ENCODE measurements at regions not wholly inside any gene's neighbourhood (a gene's known extent, or its start where the extent isn't known, plus 50 kb on each side); places are given as distances from the start of the nearest gene placed in this dataset.

DNA sequence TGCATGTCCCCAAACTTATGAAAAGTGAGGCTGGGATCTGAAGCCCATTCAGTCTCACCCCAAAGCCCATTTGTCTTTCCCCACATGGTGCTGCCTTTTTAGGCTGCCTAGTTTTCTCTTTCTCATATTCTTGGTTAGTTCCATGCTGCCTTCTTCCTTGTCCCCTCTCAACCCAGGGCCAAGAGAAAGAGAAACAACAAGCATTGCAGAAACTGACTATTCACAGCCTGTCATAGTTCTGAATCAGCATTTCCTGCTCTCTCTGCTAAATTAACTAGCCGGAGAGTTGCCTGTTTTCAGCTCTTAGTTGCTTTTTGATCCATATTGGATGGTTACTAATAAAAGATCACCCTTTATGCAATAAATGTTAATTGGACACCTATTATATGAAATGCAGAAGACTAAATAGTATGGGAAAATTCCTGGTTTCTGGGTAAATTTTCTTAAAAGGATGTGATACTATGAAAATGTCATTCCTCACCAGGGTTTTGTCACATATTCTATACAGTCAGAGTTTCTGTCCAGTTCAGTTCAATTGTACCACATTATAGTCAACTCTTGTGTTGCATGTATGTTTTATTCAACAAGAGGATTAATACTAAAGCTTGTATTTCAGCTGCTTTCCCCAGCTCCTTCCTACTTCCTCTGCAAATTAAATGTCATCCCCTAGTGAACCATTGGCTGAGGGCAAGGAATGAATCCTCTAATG, 246.5 kb downstream of the GALR1 start:
- no peak overlapping the region for H3K27ac ChIP-seq (ENCODE audit: low read depth, low read length)
- no peaks in the 10 kb centered on the region for H3K36me3 ChIP-seq (ENCODE audit: control insufficient read depth in 5 of 5, insufficient read depth in 5 of 5, low read length in 5 of 5)
- no peaks in the 10 kb centered on the region for H3K4me1 ChIP-seq (ENCODE audit: control insufficient read depth in 5 of 5, insufficient read depth in 5 of 5, low read length in 5 of 5)
- no peak overlapping the region for H3K9ac ChIP-seq (ENCODE audit: low read length in 5 of 5)
- no peaks in the 10 kb centered on the region for H3K9me3 ChIP-seq (ENCODE audit: control insufficient read depth in 5 of 5, low read length in 5 of 5)
- no peaks in the 10 kb centered on the region for H3K27me3 ChIP-seq (ENCODE audit: control insufficient read depth in 5 of 5, insufficient read depth in 4 of 5, low read length in 5 of 5)
- no peak overlapping the region for H3K4me3 ChIP-seq (ENCODE audit: low read depth in 1 of 5, low read length in 5 of 5)

DNA sequence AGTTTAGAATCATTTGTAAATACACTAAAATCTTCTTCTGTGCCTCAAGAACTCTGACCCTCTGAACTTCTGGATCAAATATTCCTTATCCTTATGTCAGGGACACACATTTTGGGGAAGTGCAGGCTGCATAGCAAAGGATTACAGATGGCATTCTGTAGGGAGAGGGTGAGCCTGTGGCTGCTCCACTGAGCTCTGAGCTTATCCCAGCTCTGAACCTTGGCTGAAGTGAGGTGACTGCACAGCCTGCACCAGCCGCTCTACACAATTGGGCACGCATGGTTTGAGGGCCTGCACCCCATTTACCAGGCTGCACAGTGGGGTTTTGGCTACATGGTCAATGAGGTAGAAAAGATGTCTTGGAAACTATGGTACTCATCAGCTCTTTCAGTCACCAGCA, 251.6 kb downstream of the GALR1 start:
- Histone ChIP-seq H3K9me3 (ENCODE audit: control insufficient read depth in 5 of 5, low read length in 5 of 5) (peaks cover 0 to 2% (median 0%) of the 10 kb centered on the region in 5 donors), H3K9ac (ENCODE audit: low read length in 5 of 5) (no peak overlapping the region), H3K36me3 (ENCODE audit: control insufficient read depth in 5 of 5, insufficient read depth in 5 of 5, low read length in 5 of 5) (no peaks in the 10 kb centered on the region), H3K27ac (ENCODE audit: low read depth, low read length) (no peak overlapping the region), H3K4me1 (ENCODE audit: control insufficient read depth in 5 of 5, insufficient read depth in 5 of 5, low read length in 5 of 5) (no peaks in the 10 kb centered on the region), H3K4me3 (ENCODE audit: low read depth in 1 of 5, low read length in 5 of 5) (no peak overlapping the region), H3K27me3 (ENCODE audit: control insufficient read depth in 5 of 5, insufficient read depth in 4 of 5, low read length in 5 of 5) (no peaks in the 10 kb centered on the region)

DNA sequence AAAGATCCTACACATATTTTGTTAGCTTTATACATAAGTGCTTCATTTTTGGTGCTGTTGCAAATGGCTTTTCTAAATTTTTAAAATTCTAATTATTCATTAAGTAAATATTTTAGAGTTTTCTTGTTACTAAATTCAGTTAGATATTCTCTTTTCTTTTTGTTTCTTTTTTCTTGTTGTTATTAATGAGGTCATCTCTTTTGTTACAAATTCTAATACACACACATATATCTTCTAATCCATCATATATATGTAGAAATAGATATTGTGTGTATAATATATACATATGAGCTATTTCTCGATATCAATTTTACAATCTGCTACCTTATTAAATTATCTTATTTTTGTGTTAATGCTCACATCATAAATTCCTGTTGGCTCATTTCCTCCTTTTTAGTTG, 255.9 kb downstream of the GALR1 start:
- H3K9ac ChIP-seq (ENCODE audit: low read length in 5 of 5), result no peak overlapping the region
- no peak overlapping the region for H3K27ac ChIP-seq (ENCODE audit: low read depth, low read length)
- H3K4me3 ChIP-seq (ENCODE audit: low read depth in 1 of 5, low read length in 5 of 5), result no peak overlapping the region

DNA sequence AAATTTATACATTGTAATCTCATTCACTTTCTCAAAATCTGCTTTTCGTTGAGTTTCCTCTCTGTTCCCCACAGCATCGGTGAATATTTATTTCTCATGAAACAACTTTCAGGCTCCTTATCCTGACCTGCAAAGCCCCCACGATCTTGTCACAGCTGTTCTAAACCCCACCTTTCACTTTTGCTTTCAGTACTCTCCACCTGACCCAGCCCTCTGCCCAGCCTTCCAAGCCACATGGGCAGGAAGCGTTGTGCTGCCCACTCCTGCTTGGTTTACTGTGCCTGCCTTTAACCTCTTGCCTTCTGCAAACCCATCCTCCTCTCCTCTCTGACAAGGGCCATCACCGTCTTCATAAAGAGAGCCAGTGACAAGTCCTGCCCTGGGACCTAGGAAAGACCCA, 262.5 kb downstream of the GALR1 start:
- H3K36me3 ChIP-seq (ENCODE audit: control insufficient read depth in 5 of 5, insufficient read depth in 5 of 5, low read length in 5 of 5), result no peaks in the 10 kb centered on the region
- H3K9me3 ChIP-seq (ENCODE audit: control insufficient read depth in 5 of 5, low read length in 5 of 5), result peaks cover 0 to 5% (median 3%) of the 10 kb centered on the region in 5 donors
- H3K4me3 ChIP-seq (ENCODE audit: low read depth in 1 of 5, low read length in 5 of 5), result no peak overlapping the region
- no peak overlapping the region for H3K9ac ChIP-seq (ENCODE audit: low read length in 5 of 5)
- no peaks in the 10 kb centered on the region for H3K27me3 ChIP-seq (ENCODE audit: control insufficient read depth in 5 of 5, insufficient read depth in 4 of 5, low read length in 5 of 5)
- H3K27ac ChIP-seq (ENCODE audit: low read depth, low read length), result no peak overlapping the region
- no peaks in the 10 kb centered on the region for H3K4me1 ChIP-seq (ENCODE audit: control insufficient read depth in 5 of 5, insufficient read depth in 5 of 5, low read length in 5 of 5)

More for the DNA sequence above, 255.9 kb downstream of the GALR1 start:
- Histone ChIP-seq H3K4me1 (ENCODE audit: control insufficient read depth in 5 of 5, insufficient read depth in 5 of 5, low read length in 5 of 5) (no peaks in the 10 kb centered on the region), H3K27me3 (ENCODE audit: control insufficient read depth in 5 of 5, insufficient read depth in 4 of 5, low read length in 5 of 5) (no peaks in the 10 kb centered on the region), H3K9me3 (ENCODE audit: control insufficient read depth in 5 of 5, low read length in 5 of 5) (peaks cover 0 to 4% (median 2%) of the 10 kb centered on the region in 5 donors), H3K36me3 (ENCODE audit: control insufficient read depth in 5 of 5, insufficient read depth in 5 of 5, low read length in 5 of 5) (no peaks in the 10 kb centered on the region)

DNA sequence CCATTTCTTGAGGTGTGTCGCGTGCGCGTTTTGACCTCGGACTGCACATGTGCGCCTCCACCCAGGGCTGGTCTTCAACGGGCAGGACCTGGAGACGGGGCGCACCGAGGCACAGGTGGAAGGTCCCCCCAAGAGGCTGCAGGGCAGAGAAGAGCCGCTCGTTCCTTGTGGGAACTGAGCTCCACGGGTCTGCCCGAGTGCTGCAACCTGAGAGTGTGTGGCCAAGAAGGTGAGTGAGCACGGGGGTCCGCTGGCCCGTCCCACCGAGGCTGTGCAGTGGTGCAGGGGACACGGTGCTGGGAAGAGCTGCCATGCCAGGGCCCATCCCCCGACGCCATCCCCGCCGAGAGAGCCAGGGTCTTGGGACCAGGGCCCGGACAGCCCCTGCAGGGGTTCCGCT, 268.3 kb downstream of the GALR1 start:
- peaks cover 0 to 3% (median 0%) of the 10 kb centered on the region in 5 donors for H3K9me3 ChIP-seq (ENCODE audit: control insufficient read depth in 5 of 5, low read length in 5 of 5)
- H3K27me3 ChIP-seq (ENCODE audit: control insufficient read depth in 5 of 5, insufficient read depth in 4 of 5, low read length in 5 of 5), result no peaks in the 10 kb centered on the region
- H3K36me3 ChIP-seq (ENCODE audit: control insufficient read depth in 5 of 5, insufficient read depth in 5 of 5, low read length in 5 of 5), result no peaks in the 10 kb centered on the region
- H3K4me1 ChIP-seq (ENCODE audit: control insufficient read depth in 5 of 5, insufficient read depth in 5 of 5, low read length in 5 of 5), result no peaks in the 10 kb centered on the region
- H3K27ac ChIP-seq (ENCODE audit: low read depth, low read length), result no peak overlapping the region
- H3K9ac ChIP-seq (ENCODE audit: low read length in 5 of 5), result no peak overlapping the region
- no peak overlapping the region for H3K4me3 ChIP-seq (ENCODE audit: low read depth in 1 of 5, low read length in 5 of 5)

DNA sequence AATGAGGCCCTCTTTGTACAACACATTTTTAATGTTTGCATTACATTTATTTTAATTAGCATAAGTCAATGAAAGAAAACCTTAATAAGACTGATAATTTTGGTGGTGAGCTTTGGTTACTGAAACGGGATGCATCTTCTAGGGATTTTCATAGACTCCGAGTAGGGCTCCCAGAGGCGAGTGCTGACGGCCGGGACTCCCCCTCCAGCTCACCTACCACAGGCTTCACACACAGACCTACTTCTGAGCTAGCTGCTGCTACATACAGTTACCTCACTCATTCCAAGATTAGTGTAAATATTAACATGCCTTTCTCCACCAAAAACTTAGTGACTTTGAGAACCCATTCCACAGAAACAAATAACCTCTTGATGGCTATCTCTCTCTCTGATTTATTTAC, 271.1 kb downstream of the GALR1 start:
- no peak overlapping the region for H3K4me3 ChIP-seq (ENCODE audit: low read depth in 1 of 5, low read length in 5 of 5)
- no peaks in the 10 kb centered on the region for H3K27me3 ChIP-seq (ENCODE audit: control insufficient read depth in 5 of 5, insufficient read depth in 4 of 5, low read length in 5 of 5)
- H3K9ac ChIP-seq (ENCODE audit: low read length in 5 of 5), result no peak overlapping the region
- H3K27ac ChIP-seq (ENCODE audit: low read depth, low read length), result no peak overlapping the region
- no peaks in the 10 kb centered on the region for H3K36me3 ChIP-seq (ENCODE audit: control insufficient read depth in 5 of 5, insufficient read depth in 5 of 5, low read length in 5 of 5)
- no peaks in the 10 kb centered on the region for H3K9me3 ChIP-seq (ENCODE audit: control insufficient read depth in 5 of 5, low read length in 5 of 5)
- H3K4me1 ChIP-seq (ENCODE audit: control insufficient read depth in 5 of 5, insufficient read depth in 5 of 5, low read length in 5 of 5), result no peaks in the 10 kb centered on the region

DNA sequence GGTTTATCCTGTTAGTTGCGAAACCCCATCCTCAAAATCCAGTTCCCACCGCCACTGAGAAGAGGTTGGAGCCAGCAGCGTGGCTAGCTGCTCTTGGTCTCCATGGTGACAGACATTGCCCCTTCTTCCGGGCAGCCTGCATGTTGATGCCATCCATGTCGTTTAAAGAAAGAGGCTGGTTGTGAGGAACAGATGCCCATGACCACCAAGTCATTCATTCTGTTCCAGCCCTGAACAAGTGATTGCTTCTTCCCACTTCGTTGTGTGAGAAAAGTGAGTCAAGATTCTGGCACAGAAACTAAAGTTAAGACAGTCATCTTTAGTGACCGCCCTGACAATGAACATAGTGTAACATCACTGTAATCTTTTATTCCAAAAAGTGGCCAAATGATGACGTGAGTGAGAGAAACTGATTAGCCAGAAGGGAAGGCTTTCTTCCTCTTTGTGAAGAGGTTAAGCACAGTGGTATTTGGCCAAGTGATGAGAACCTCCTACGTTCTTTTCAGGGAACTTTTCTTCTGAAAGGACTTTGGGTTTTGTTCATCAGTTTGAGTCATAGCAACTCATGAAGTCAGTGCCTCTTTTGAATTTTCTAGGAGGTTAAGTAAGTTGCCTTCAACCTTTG, 272.5 kb downstream of the GALR1 start:
- Histone ChIP-seq H3K27ac (ENCODE audit: low read depth, low read length) (no peak overlapping the region), H3K36me3 (ENCODE audit: control insufficient read depth in 5 of 5, insufficient read depth in 5 of 5, low read length in 5 of 5) (no peaks in the 10 kb centered on the region)

DNA sequence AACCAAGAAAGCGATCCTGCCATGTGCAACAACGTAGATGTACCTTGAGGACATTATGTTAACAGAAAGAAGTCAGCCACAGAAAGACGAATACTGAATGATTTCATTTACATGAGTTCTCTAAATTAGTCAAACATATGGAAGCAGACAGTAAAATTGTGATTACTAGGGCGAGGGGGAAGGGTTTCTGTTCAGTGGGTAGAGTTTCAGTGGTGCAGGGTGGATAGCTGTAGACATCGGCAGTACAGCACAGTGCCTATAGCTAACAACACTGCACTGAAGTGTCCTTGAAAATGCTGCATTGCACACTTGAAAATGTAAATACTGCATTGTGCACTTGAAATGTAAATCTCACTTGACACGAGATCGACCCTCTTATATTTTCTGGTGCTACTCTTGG, 275.3 kb downstream of the GALR1 start:
- Histone ChIP-seq H3K36me3 (ENCODE audit: control insufficient read depth in 5 of 5, insufficient read depth in 5 of 5, low read length in 5 of 5) (no peaks in the 10 kb centered on the region), H3K27ac (ENCODE audit: low read depth, low read length) (no peak overlapping the region), H3K4me3 (ENCODE audit: low read depth in 1 of 5, low read length in 5 of 5) (no peak overlapping the region), H3K4me1 (ENCODE audit: control insufficient read depth in 5 of 5, insufficient read depth in 5 of 5, low read length in 5 of 5) (peaks cover 0 to 13% (median 0%) of the 10 kb centered on the region in 5 donors), H3K9ac (ENCODE audit: low read length in 5 of 5) (no peak overlapping the region), H3K27me3 (ENCODE audit: control insufficient read depth in 5 of 5, insufficient read depth in 4 of 5, low read length in 5 of 5) (no peaks in the 10 kb centered on the region), H3K9me3 (ENCODE audit: control insufficient read depth in 5 of 5, low read length in 5 of 5) (peaks cover 0 to 8% (median 0%) of the 10 kb centered on the region in 5 donors)

More for the DNA sequence above, 272.5 kb downstream of the GALR1 start:
- Histone ChIP-seq H3K4me3 (ENCODE audit: low read depth in 1 of 5, low read length in 5 of 5) (no peak overlapping the region), H3K9ac (ENCODE audit: low read length in 5 of 5) (no peak overlapping the region), H3K9me3 (ENCODE audit: control insufficient read depth in 5 of 5, low read length in 5 of 5) (peaks cover 0 to 8% (median 0%) of the 10 kb centered on the region in 5 donors), H3K4me1 (ENCODE audit: control insufficient read depth in 5 of 5, insufficient read depth in 5 of 5, low read length in 5 of 5) (no peaks in the 10 kb centered on the region), H3K27me3 (ENCODE audit: control insufficient read depth in 5 of 5, insufficient read depth in 4 of 5, low read length in 5 of 5) (no peaks in the 10 kb centered on the region)

DNA sequence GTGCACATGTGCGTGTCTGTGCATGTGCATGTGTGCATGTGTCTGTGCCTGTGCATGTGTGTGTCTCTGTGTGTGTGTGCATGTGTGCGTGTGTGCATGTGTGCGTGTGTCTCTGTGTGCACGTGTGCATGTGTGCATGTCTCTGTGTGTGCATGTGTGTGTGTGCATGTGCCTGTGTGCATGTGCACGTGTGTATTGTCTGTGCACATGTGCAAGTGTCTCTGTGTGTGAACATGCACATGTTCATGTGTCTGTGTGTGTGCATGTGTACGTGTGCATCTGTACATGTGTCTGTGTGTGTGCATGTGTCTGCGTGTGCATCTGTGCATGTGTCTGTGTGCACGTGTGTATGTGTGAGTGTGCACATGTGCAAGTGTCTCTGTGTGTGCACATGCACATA, 277.3 kb downstream of the GALR1 start:
- Histone ChIP-seq H3K36me3 (ENCODE audit: control insufficient read depth in 5 of 5, insufficient read depth in 5 of 5, low read length in 5 of 5) (no peaks in the 10 kb centered on the region), H3K4me3 (ENCODE audit: low read depth in 1 of 5, low read length in 5 of 5) (no peak overlapping the region), H3K4me1 (ENCODE audit: control insufficient read depth in 5 of 5, insufficient read depth in 5 of 5, low read length in 5 of 5) (peaks cover 0 to 13% (median 0%) of the 10 kb centered on the region in 5 donors), H3K27ac (ENCODE audit: low read depth, low read length) (no peak overlapping the region), H3K9me3 (ENCODE audit: control insufficient read depth in 5 of 5, low read length in 5 of 5) (peaks cover 0 to 8% (median 0%) of the 10 kb centered on the region in 5 donors), H3K27me3 (ENCODE audit: control insufficient read depth in 5 of 5, insufficient read depth in 4 of 5, low read length in 5 of 5) (no peaks in the 10 kb centered on the region), H3K9ac (ENCODE audit: low read length in 5 of 5) (no peak overlapping the region)

DNA sequence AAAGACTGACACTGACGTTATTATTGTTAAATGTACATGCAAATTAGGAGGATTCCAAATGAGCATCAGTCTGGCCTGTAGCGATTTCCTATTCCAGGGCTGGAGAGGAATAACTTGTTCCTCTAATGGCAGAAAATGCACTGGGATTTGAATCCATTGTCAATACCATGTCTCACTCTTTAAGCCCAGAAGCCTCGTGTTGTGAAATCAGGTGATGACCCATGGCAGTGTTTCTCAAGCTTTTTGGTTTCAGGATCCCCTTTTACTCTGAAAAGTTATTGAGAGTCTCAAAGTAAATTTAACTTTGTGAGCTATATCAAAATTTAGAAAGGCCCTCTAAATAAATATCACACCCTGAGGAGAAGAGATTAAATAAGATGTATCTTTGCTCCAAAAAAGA, 279.2 kb downstream of the GALR1 start:
- Histone ChIP-seq H3K36me3 (ENCODE audit: control insufficient read depth in 5 of 5, insufficient read depth in 5 of 5, low read length in 5 of 5) (no peaks in the 10 kb centered on the region), H3K4me3 (ENCODE audit: low read depth in 1 of 5, low read length in 5 of 5) (no peak overlapping the region), H3K9ac (ENCODE audit: low read length in 5 of 5) (no peak overlapping the region), H3K27ac (ENCODE audit: low read depth, low read length) (no peak overlapping the region), H3K9me3 (ENCODE audit: control insufficient read depth in 5 of 5, low read length in 5 of 5) (peaks cover 0 to 8% (median 0%) of the 10 kb centered on the region in 5 donors), H3K27me3 (ENCODE audit: control insufficient read depth in 5 of 5, insufficient read depth in 4 of 5, low read length in 5 of 5) (no peaks in the 10 kb centered on the region), H3K4me1 (ENCODE audit: control insufficient read depth in 5 of 5, insufficient read depth in 5 of 5, low read length in 5 of 5) (peaks cover 0 to 13% (median 0%) of the 10 kb centered on the region in 5 donors)
